Left ventricle myocardium inferior (tissue), 1 donor: ENCODE measurements at regions not wholly inside any gene's neighbourhood (a gene's known extent, or its start where the extent isn't known, plus 50 kb on each side); places are given as distances from the start of the nearest gene placed in this dataset.

Source experiments
- DNase-seq: peaks from one replicate; pipeline ENCODE4 v3.0.0-alpha.2; 2020
- H3K27ac ChIP-seq: fragments of 200-600 bp; replicated peaks from 2 replicates; pipeline ENCODE4 v1.8.0; 2021
- H3K27me3 ChIP-seq: fragments of 200-600 bp; 2 replicates; pipeline ENCODE4 v1.8.0; 2021; ENCODE audit warnings: low read depth
- H3K36me3 ChIP-seq: fragments of 200-600 bp; 2 replicates; pipeline ENCODE4 v1.8.0; 2021
- H3K4me1 ChIP-seq: fragments of 200-600 bp; 2 replicates; pipeline ENCODE4 v1.8.0; 2021
- H3K4me3 ChIP-seq: fragments of 200-600 bp; 2 replicates; pipeline ENCODE4 v1.8.0; 2021; ENCODE audit warnings: mild to moderate bottlenecking, moderate library complexity
- H3K9me3 ChIP-seq: fragments of 200-600 bp; replicated peaks from 2 replicates; pipeline ENCODE4 v1.8.0; 2021
- CTCF ChIP-seq: fragments of 200-600 bp; IDR thresholded peaks from 2 replicates; pipeline ENCODE4 v1.8.0; 2021; ENCODE audit warnings: antibody characterized with exemption, mild to moderate bottlenecking, borderline replicate concordance
- intact Hi-C: fragments of 100-400 bp; cut with micrococcal nuclease; formaldehyde crosslinking; loops from one replicate; pipeline ENCODE4 v1.11.0; 2022
- donor health status: DM: no; HTN: yes; CAD: no; lungs with severe emphysema.

GRCh38 chr10:64465653-64466052 lies 944.5 kb downstream of the REEP3 start:
- Histone ChIP-seq H3K36me3 (no peaks in the 10 kb centered on the region), H3K4me1 (no peaks in the 10 kb centered on the region), H3K27me3 (no peaks in the 10 kb centered on the region), H3K9me3 (peaks cover 19% of the 10 kb centered on the region), H3K4me3 (no peak overlapping the region), H3K27ac (no peak overlapping the region)
- no peak for DNase-seq
- intact Hi-C loops = no loop called here
- TF ChIP-seq CTCF = no peak

GRCh38 chr10:64468219-64468618 lies 947.0 kb downstream of the REEP3 start:
- TF ChIP-seq CTCF = no peak
- intact Hi-C loops = no loop called here
- peaks cover 32% of the 10 kb centered on the region for H3K9me3 ChIP-seq
- H3K4me3 ChIP-seq = no peak overlapping the region
- DNase-seq = no peak
- no peaks in the 10 kb centered on the region for H3K4me1 ChIP-seq
- H3K36me3 ChIP-seq = no peaks in the 10 kb centered on the region
- H3K27ac ChIP-seq = no peak overlapping the region
- no peaks in the 10 kb centered on the region for H3K27me3 ChIP-seq

- TF ChIP-seq CTCF = no peak
- DNase-seq = no peak
- no peaks in the 10 kb centered on the region for H3K36me3 ChIP-seq
- peaks cover 36% of the 10 kb centered on the region for H3K9me3 ChIP-seq
- H3K4me1 ChIP-seq = no peaks in the 10 kb centered on the region
- H3K27me3 ChIP-seq = no peaks in the 10 kb centered on the region
- no peak overlapping the region for H3K27ac ChIP-seq
- H3K4me3 ChIP-seq = no peak overlapping the region
- intact Hi-C loops = no loop called here
These were observed 955.3 kb downstream of the REEP3 start for GRCh38 chr10:64476506-64476905.

- H3K36me3 ChIP-seq = no peaks in the 10 kb centered on the region
- H3K9me3 ChIP-seq = peaks cover 26% of the 10 kb centered on the region
- intact Hi-C loops = no loop called here
- no peaks in the 10 kb centered on the region for H3K27me3 ChIP-seq
- TF ChIP-seq CTCF = no peak
- no peak for DNase-seq
- no peaks in the 10 kb centered on the region for H3K4me1 ChIP-seq
- no peak overlapping the region for H3K4me3 ChIP-seq
- no peak overlapping the region for H3K27ac ChIP-seq
These were observed 956.6 kb downstream of the REEP3 start for GRCh38 chr10:64477791-64478190.

GRCh38 chr10:64484811-64485330 lies 963.7 kb downstream of the REEP3 start:
- TF ChIP-seq CTCF = no peak
- Histone ChIP-seq H3K36me3 (no peaks in the 10 kb centered on the region), H3K27ac (no peak overlapping the region), H3K27me3 (no peaks in the 10 kb centered on the region), H3K4me3 (no peak overlapping the region), H3K4me1 (no peaks in the 10 kb centered on the region), H3K9me3 (peaks cover 7% of the 10 kb centered on the region)
- intact Hi-C loops = no loop called here
- DNase-seq = no peak

GRCh38 chr10:64486149-64486548 lies 964.9 kb downstream of the REEP3 start:
- peaks cover 7% of the 10 kb centered on the region for H3K9me3 ChIP-seq
- DNase-seq = no peak
- intact Hi-C loops = no loop called here
- no peaks in the 10 kb centered on the region for H3K27me3 ChIP-seq
- H3K4me1 ChIP-seq = no peaks in the 10 kb centered on the region
- H3K4me3 ChIP-seq = no peak overlapping the region
- H3K36me3 ChIP-seq = no peaks in the 10 kb centered on the region
- TF ChIP-seq CTCF = no peak
- H3K27ac ChIP-seq = no peak overlapping the region
